SK-N-SH (cell line): ENCODE measurements at regions not wholly inside any gene's neighbourhood (a gene's known extent, or its start where the extent isn't known, plus 50 kb on each side); places are given as distances from the start of the nearest gene placed in this dataset.
A peak's percentile ranks its signal among the peaks of the same experiment; 100 is the strongest.

ENCODE experiments used
- CTCF ChIA-PET: fragments of 300-600, 350-600 bp; formaldehyde crosslinking; extraction: SDS; loops from one replicate; lab custom pipeline; 2021; lab: Yijun Ruan, JAX
- POLR2A ChIA-PET: fragments of 350-600 bp; sonication (Branson Sonifier 250); formaldehyde crosslinking; extraction: SDS; loops from one replicate; lab custom pipeline; 2020; ENCODE audit warnings: antibody characterized with exemption, inconsistent platforms; lab: Yijun Ruan, JAX
- DNase-seq: peaks from one replicate; pipeline ENCODE4 v3.0.0; 2012
- H2AFZ ChIP-seq: fragments of 200-600 bp; sonication (generic); 2 replicates; pipeline ENCODE4 v1.8.1; 2016; ENCODE audit warnings: antibody characterized with exemption, mild to moderate bottlenecking, low read depth
- H3F3A ChIP-seq: fragments of 200-600 bp; sonication (generic); replicated peaks from 2 replicates; pipeline ENCODE3; 2016; ENCODE audit warnings: antibody characterized with exemption, mild to moderate bottlenecking; ENCODE audit not compliant: insufficient read depth
- H3K27ac ChIP-seq, 2 experiments: fragments of 200-500 bp in 1 of 2; fragments of 200-600 bp in 1 of 2; sonication (Bioruptor generic) in 1 of 2; sonication (generic), shearing (Covaris generic) in 1 of 2; 2 replicates each; pipeline versions ENCODE4 v1.5.1 to v1.6.1; 2014 to 2016; ENCODE audit warnings: low read depth in 2 of 2, inconsistent platforms in 1 of 2, low read length in 1 of 2, mild to moderate bottlenecking in 1 of 2, mixed read lengths in 1 of 2
- H3K27me3 ChIP-seq: fragments of 200-600 bp; sonication (generic), shearing (Covaris generic); 2 replicates; pipeline ENCODE4 v1.6.1; 2016; ENCODE audit warnings: mixed run types; ENCODE audit not compliant: insufficient read depth
- H3K36me3 ChIP-seq, 2 experiments: fragments of 200-500 bp in 1 of 2; fragments of 200-600 bp in 1 of 2; sonication (Bioruptor generic) in 1 of 2; sonication (generic) in 1 of 2; replicated peaks in 1 of 2; 2 replicates each; pipeline versions ENCODE3 to v1.5.1; 2014 to 2016; ENCODE audit warnings: low read length in 1 of 2, mild to moderate bottlenecking in 1 of 2; ENCODE audit not compliant: insufficient read depth in 2 of 2, control insufficient read depth in 1 of 2
- H3K4me1 ChIP-seq, 2 experiments: fragments of 200-500 bp in 1 of 2; fragments of 200-600 bp in 1 of 2; sonication (Bioruptor generic) in 1 of 2; sonication (generic), shearing (Covaris generic) in 1 of 2; 2 replicates each; pipeline versions ENCODE4 v1.5.1 to v1.6.1; 2014 to 2016; ENCODE audit warnings: low read depth in 1 of 2, low read length in 1 of 2, mixed run types in 1 of 2; ENCODE audit not compliant: insufficient read depth in 2 of 2, control insufficient read depth in 1 of 2
- H3K4me2 ChIP-seq: fragments of 200-600 bp; sonication (generic), shearing (Covaris generic); 2 replicates; pipeline ENCODE4 v1.6.1; 2017; ENCODE audit warnings: mixed run types
- H3K4me3 ChIP-seq, 2 experiments: fragments of 200-500 bp in 1 of 2; fragments of 200-600 bp in 1 of 2; sonication (Bioruptor generic) in 1 of 2; sonication (generic), shearing (Covaris generic) in 1 of 2; 2 replicates each; pipeline versions ENCODE4 v1.5.1 to v1.8.1; 2014 to 2016; ENCODE audit warnings: low read depth in 2 of 2, inconsistent platforms in 1 of 2, low read length in 1 of 2, mild to moderate bottlenecking in 1 of 2, mixed read lengths in 1 of 2, moderate library complexity in 1 of 2
- H3K79me2 ChIP-seq: fragments of 200-600 bp; sonication (generic); 2 replicates; pipeline ENCODE4 v1.8.1; 2017; ENCODE audit warnings: mild to moderate bottlenecking; ENCODE audit not compliant: insufficient read depth
- H3K9ac ChIP-seq: fragments of 200-600 bp; sonication (generic); 2 replicates; pipeline ENCODE4 v1.6.1; 2017; ENCODE audit warnings: mixed run types
- H3K9me2 ChIP-seq: fragments of 200-600 bp; sonication (generic); 2 replicates; pipeline ENCODE4 v1.6.1; 2017; ENCODE audit warnings: mixed run types
- H3K9me3 ChIP-seq: fragments of 200-600 bp; sonication (generic); 2 replicates; pipeline ENCODE4 v1.6.1; 2017; ENCODE audit warnings: mixed run types, mild to moderate bottlenecking, moderate library complexity
- H4K20me1 ChIP-seq: fragments of 200-600 bp; sonication (generic); 2 replicates; pipeline ENCODE4 v1.6.1; 2017; ENCODE audit warnings: mild to moderate bottlenecking, mixed run types; ENCODE audit not compliant: insufficient read depth
- CHD2 ChIP-seq: fragments of 150-350 bp; IDR thresholded peaks from 2 replicates; pipeline ENCODE4 v1.6.1; 2018; ENCODE audit warnings: low read length; ENCODE audit not compliant: partially characterized antibody
- GABPA ChIP-seq: IDR thresholded peaks from 2 replicates; pipeline ENCODE4 v1.4.0; 2012; ENCODE audit warnings: low read depth, mild to moderate bottlenecking
- GATA2 ChIP-seq: sonication (generic); formaldehyde crosslinking; IDR thresholded peaks from 2 replicates; pipeline ENCODE4 v1.5.0; 2020; ENCODE audit warnings: mild to moderate bottlenecking, missing genetic modification reagents
- JUND ChIP-seq: IDR thresholded peaks from 2 replicates; pipeline ENCODE4 v1.4.0; 2012
- NRF1 ChIP-seq: IDR thresholded peaks from 2 replicates; pipeline ENCODE4 v1.6.1; 2012; ENCODE audit warnings: low read depth, mild to moderate bottlenecking, low read length
- USF1 ChIP-seq: IDR thresholded peaks from 2 replicates; pipeline ENCODE4 v1.4.0; 2012; ENCODE audit warnings: low read depth, borderline replicate concordance
- ZBTB33 ChIP-seq: IDR thresholded peaks from 2 replicates; pipeline ENCODE4 v1.4.0; 2012; ENCODE audit warnings: low read depth, borderline replicate concordance
- WGBS: methylation state at CpG from one replicate; pipeline ENCODE4 v1.1.6; 2017; ENCODE audit warnings: low lambda C conversion rate; 5-methylcytosine and 5-hydroxymethylcytosine counted together
- TF ChIP-seq, protein P1 (sequence below): IDR thresholded peaks from 2 replicates; pipeline ENCODE4; 2012
- TF ChIP-seq, protein P2 (sequence below): fragments of 150-350 bp; IDR thresholded peaks from 2 replicates; pipeline ENCODE4 v1.6.1; 2016; ENCODE audit warnings: mild to moderate bottlenecking, low read depth, low read length
- TF ChIP-seq, protein P3 (sequence below): IDR thresholded peaks from 2 replicates; pipeline ENCODE4 v1.4.0; 2012; ENCODE audit warnings: low read depth

DNA sequence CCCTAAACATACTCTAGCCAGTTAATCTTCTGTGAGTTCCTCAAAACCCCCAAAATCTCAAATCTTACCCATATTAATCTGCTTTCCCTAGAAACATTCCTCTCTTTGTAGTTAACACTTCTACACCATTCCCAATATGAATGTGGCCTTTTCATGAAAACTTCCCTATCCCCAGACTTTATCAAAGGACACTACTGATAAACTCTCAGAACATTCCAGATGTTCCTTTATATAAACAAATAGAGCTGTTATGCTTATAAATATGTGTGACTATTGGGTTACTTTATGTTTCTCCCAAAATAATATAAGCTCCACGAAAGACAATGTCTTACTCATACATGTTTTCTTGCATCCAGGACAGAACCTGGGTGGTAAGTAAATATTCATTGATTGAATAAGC lies 205.4 kb upstream of the NFIA start:
- peak overlapping the region in 1 of 2 experiments; percentile 22; a peak in 1 of 4 replicates for H3K27ac ChIP-seq
- no peaks in the 10 kb centered on the region for H3K9me3 ChIP-seq
- POLR2A ChIA-PET = interaction anchor here (1.1 kb wide), 1 partner anchor 10 kb away, joined by 4 read pairs; no protein-coding TSS in a partner anchor
- H3K36me3 ChIP-seq = no peaks in the 10 kb centered on the region
- CTCF ChIA-PET = no interaction called here
- no peak for DNase-seq
- no peaks in the 10 kb centered on the region for H3K27me3 ChIP-seq
- TF ChIP-seq JUND = no peak
- no peak for TF ChIP-seq USF1
- TF ChIP-seq ZBTB33 = no peak
- TF ChIP-seq, protein P1, sequence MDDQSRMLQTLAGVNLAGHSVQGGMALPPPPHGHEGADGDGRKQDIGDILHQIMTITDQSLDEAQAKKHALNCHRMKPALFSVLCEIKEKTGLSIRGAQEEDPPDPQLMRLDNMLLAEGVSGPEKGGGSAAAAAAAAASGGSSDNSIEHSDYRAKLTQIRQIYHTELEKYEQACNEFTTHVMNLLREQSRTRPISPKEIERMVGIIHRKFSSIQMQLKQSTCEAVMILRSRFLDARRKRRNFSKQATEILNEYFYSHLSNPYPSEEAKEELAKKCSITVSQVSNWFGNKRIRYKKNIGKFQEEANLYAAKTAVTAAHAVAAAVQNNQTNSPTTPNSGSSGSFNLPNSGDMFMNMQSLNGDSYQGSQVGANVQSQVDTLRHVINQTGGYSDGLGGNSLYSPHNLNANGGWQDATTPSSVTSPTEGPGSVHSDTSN = no peak
- TF ChIP-seq, protein P2, sequence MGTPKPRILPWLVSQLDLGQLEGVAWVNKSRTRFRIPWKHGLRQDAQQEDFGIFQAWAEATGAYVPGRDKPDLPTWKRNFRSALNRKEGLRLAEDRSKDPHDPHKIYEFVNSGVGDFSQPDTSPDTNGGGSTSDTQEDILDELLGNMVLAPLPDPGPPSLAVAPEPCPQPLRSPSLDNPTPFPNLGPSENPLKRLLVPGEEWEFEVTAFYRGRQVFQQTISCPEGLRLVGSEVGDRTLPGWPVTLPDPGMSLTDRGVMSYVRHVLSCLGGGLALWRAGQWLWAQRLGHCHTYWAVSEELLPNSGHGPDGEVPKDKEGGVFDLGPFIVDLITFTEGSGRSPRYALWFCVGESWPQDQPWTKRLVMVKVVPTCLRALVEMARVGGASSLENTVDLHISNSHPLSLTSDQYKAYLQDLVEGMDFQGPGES = no peak
- no peak for TF ChIP-seq GABPA
- no peaks in the 10 kb centered on the region for H3K79me2 ChIP-seq
- H2AFZ ChIP-seq = no peak overlapping the region
- no peak overlapping the region for H3K4me3 ChIP-seq
- peaks cover 0 to 25% of the 10 kb centered on the region in 2 experiments; a peak in 2 of 4 replicates for H3K4me1 ChIP-seq
- H4K20me1 ChIP-seq = no peaks in the 10 kb centered on the region
- no peaks in the 10 kb centered on the region for H3K9me2 ChIP-seq
- no peaks in the 10 kb centered on the region for H3F3A ChIP-seq
- no peak overlapping the region for H3K4me2 ChIP-seq
- WGBS = 68% methylated on average over 1 of the region's 1 CpG
- H3K9ac ChIP-seq = no peak overlapping the region

DNA sequence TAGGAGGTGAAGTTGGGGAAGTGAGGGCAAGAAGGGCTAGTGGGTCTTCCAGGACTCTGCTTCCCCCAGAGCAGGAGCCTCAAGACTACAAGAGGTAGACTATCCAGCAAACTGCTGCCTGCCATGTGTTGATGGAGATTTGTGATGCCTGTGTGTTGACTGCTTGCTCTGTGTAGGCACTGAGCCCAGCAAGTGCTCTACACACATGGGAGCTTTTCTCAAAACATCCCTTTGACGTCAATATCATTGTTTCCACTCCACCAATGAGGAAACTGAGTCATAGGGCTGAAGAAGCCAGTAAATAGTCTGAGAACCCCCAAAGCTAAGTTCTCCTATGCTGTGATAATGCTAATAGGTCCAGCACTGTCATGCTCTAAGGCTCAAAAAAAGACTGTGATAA lies 207.2 kb upstream of the NFIA start:
- ChIA-PET POLR2A (no interaction called here), CTCF (no interaction called here)
- Histone ChIP-seq H3K9me2 (no peaks in the 10 kb centered on the region), H3K4me2 (no peak overlapping the region), H3K9ac (no peak overlapping the region), H3K27me3 (no peaks in the 10 kb centered on the region), H2AFZ (no peak overlapping the region), H3K36me3 (no peaks in the 10 kb centered on the region), H3K4me1 (peaks cover 2 to 19% of the 10 kb centered on the region in 2 experiments; a peak in 2 of 4 replicates), H3K79me2 (no peaks in the 10 kb centered on the region), H3F3A (no peaks in the 10 kb centered on the region), H3K9me3 (no peaks in the 10 kb centered on the region), H3K27ac (no peak overlapping the region), H4K20me1 (no peaks in the 10 kb centered on the region), H3K4me3 (no peak overlapping the region)
- 100% methylated on average over 1 of the region's 1 CpG for WGBS
- no peak for DNase-seq
- no peak for TF ChIP-seq GATA2
- TF ChIP-seq, protein P3, sequence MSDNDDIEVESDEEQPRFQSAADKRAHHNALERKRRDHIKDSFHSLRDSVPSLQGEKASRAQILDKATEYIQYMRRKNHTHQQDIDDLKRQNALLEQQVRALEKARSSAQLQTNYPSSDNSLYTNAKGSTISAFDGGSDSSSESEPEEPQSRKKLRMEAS = no peak
- no peak for TF ChIP-seq NRF1
- TF ChIP-seq, protein P1 = no peak
- TF ChIP-seq ZBTB33 = no peak
- TF ChIP-seq JUND = no peak
- no peak for TF ChIP-seq CHD2
